ENCODE measurements at regions not wholly inside any gene's neighbourhood (a gene's known extent, or its start where the extent isn't known, plus 50 kb on each side); places are given as distances from the start of the nearest gene placed in this dataset.

- TF ChIP-seq CTCF (conservative IDR thresholded peaks at IDR 0.05 in 1 of 2, IDR thresholded peaks at IDR 0.05 in 1 of 2; ENCODE audit: extremely low read depth in 1 of 2, insufficient read depth in 1 of 2, low read depth in 1 of 2, low read length in 2 of 2) (no peak), EZH2 (IDR thresholded peaks at IDR 0.05; ENCODE audit: borderline replicate concordance, low read length) (no peak)
These were observed 72.7 kb upstream of the TPRG1 start for GRCh38 chr3:189099031-189099471.
